ENCODE measurements at regions not wholly inside any gene's neighbourhood (a gene's known extent, or its start where the extent isn't known, plus 50 kb on each side); places are given as distances from the start of the nearest gene placed in this dataset.
"Not testable (repeated sequence)": the region's sequence is repeated elsewhere in the genome, so short reads cannot be mapped to it uniquely, and the experiment has no call there.

DNA sequence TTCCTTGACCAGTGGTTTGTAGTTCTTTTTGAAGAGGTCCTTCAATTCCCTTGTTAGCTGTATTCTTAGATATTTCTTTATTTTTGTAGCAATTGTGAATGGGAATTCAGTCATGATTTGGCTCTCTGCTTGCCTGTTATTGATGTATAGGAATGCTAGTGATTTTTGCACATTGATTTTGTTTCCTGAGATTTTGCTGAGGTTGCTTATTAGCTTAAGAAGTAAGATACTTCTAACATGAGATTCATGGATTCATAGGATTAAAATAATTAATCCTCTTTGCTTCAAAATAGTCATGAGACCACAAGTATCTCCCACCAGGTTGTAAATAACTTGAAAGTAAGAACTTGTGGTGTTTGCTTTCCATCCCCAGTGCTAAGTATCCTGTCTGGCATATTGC lies 308.9 kb downstream of the DTHD1 start:
- no peak for DNase-seq

DNA sequence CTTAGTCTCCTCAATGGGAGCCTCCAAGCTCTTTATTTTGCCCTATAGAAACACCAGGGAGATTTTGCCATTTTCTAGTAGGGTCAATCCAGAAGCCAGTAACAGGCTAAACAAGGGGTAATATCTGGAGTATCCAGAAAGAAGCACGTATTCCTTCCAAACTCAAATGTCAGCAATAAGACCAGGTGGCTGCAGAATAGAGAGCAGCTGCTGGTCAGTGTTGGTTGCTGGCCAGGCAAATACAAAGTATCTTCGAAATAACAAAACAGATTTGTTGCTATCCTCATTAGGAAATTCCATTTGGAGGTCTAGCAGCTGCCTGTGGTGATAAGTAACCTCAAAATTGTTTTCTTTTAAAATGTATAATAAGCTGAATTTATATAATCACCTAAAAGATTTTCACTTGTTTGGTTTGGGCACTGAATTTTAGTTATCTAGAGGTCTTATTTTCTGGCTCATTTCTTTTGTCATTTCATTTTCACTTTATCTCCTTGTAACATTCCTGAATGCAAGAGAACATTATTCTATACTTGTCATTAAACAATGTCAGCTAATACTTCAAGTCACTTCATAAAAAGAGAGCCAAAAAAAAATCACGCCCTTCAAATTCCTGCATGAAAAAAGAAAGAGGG lies 320.6 kb downstream of the DTHD1 start:
- no peak for DNase-seq

DNA sequence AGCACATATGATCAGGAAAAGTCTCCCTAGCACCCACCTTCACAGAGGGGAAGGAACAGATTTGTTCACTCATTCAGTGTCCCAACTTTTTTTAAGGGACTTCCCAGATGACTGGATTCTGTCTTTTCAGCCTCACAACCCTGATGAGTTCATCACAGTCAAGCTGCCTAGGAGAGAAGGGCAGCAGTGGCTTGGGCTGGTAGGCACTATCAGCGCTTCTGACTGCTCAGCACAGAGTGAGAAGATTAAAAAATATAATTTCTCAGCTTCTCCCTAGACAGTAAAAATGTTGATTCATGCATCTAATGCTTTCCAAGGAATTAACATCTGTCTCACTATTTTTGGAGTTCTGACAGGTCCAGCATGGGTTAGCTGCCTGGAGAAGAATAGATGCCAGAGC lies 328.2 kb downstream of the DTHD1 start:
- no peak for DNase-seq

DNA sequence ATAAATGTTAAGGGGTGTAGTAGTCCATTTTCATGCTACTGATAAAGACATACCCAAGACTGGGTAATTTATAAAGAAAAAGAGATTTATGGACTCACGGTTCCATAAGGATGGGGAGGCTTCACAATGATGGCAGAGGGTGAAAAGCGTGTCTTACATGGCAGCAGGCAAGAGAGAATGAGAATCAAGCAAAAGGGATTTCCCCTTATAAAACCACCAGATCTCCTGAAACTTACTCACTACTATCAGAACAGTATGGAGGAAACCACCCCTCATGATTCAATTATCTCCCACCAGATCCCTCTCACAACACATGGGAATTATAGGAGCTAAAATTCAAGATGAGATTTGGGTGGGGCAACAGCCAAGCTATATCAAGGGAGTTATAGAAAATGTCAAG lies 329.2 kb downstream of the DTHD1 start:
- DNase-seq, result no peak

DNA sequence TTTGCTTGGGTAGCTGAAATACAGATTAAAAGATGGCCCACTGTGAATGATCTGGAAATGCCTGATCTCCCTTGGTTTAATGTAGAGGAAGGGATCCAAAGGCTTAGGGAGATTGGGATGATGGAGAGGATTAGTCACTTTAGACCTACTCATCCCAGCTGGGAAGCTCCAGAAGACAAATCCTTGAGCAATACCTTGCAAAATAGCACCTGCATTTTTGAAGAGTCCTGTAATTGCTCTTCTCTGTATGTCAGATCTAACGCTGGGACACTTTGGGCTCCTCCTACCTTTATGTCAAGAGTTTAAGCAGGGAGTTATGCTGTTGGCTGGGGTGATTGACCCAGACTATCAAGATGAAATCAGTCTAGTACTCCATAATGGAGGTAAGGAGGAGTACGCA lies 331.7 kb downstream of the DTHD1 start:
- not testable (repeated sequence) for DNase-seq

DNA sequence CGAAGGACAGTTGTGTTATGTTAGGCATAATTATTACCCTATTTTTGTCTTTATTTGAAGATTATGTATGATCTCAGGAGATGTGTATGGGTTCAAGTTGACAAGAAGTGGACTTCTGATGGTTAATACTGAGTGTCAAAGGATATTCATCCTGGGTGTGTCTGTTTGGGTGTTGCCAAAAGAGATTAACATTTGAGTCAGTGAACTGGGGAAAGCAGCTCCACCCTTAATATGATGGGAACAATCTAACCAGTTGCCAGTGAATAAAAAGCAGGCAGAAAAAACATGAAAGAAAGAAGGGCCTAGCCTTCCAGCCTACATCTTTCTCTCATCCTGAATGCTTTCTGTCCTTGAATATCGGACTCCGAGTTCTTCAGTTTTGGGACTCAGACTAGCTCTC lies 332.6 kb downstream of the DTHD1 start:
- DNase-seq, result no peak

DNA sequence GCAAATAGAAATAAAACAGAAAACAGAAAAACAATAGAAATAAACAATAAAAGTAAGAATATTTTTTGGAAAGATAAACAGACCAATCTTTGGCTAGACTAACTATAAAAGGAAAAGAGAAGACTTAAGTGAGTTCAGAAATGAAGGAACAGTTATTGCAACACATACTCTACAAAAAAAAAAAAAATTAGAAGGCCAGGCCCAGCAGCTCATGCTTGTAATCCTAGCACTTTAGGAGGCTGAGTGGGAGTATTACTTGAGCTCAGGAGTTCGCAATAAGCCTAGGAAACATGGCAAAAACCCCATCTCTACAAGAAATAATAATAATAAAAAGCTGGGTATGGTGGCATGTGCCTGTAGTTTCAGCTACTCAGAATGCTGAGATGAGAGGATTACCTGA lies 336.7 kb downstream of the DTHD1 start:
- no peak for DNase-seq

DNA sequence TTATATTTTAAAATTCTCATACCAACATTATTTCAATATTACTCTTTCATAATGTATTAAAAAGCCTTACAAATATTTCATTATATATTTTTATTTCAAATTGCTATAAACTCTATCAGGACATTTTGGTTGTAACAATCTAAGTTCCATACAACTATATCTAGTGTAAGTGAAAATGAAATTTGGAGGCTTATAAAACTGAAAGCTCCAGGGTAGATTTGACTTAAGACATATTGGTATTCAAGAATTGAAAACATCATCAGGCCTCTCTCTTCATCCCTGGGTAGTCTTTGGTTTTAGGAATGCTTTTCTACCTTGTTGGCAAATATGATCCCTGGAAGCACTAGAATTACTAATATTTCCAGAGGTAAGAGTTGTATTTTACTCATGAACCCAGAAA lies 342.6 kb downstream of the DTHD1 start:
- no peak for DNase-seq

DNA sequence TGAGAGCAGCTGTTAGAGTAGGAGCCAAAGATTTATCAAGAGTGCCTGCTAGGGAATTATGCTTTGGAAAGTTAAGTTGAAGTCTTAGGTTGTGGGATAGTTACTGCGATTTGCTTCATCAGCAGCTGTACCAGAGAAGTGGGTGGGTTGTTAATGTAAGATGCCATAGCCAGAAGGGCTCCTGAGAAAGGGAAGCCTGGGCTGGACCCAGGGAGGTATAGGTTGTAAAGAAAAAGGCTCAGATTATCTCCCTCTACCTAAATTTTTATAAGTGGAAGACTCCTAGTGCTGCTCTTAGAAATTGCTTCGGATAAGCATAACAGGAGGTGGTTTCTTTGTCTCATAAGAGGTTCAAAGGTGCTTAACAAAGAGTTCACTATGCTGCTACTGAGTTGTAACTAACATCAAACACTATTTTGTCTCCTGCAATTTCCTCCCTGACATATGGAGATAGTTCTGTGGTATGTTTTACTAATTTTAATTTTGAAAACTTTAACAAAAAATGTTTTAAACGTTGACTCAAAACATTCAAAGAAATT lies 356.9 kb downstream of the DTHD1 start:
- no peak for DNase-seq

DNA sequence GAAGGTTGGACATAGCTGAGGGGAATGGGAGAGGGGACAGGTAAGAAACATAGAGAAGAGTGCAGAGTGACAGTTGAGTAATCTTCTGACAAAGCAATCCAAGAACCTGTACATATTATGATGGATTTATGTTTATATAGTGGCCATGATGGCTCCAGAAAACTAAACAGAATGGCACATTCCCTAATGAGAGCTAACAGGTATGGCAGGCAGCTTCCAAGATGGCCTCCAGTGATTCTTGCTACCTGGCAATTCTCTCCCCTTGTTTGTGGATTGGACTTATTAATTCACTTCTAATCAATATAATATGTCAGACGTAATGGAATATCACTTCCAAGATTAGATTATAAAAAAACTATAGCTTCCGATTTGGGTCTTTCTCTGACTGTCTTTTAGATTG lies 359.5 kb downstream of the DTHD1 start:
- no peak for DNase-seq

DNA sequence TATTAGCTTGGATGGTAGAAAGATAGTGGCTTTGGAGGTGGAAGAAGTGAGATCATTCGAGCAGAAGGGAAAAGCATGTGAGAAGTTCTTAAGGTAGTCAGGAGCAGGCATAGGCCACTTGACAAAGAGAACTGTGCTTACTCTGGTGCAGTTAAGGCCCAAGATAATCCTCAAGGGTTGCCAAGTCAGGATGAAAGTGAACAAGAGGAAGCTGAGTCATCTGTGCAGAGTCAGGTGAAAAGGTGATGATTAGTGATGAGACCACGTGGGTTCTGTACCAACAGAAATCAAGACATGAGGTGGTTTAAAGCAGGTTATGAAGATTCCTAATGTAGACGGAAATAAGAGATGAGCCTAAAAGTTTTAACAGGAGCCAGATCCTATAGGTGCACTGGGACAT lies 369.8 kb downstream of the DTHD1 start:
- no peak for DNase-seq

DNA sequence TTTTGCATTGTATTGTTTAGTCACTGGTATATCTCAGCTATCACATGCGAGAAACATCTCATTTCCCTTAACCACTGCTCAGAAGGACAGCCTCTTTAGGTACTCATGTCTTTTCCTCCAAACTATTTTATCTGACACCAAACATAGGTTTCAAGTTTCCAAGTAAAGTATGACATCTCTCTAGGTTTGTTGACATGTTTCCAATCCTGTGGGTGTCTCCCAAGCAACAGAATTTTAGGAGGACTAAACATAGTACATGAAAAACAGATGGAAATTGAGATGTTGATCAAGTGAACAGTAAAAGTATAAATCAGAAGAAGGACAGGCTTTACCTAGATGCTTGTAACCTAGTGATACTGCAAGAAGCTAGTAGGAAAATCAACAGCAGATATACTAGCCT lies 371.4 kb downstream of the DTHD1 start:
- DNase-seq, result no peak

DNA sequence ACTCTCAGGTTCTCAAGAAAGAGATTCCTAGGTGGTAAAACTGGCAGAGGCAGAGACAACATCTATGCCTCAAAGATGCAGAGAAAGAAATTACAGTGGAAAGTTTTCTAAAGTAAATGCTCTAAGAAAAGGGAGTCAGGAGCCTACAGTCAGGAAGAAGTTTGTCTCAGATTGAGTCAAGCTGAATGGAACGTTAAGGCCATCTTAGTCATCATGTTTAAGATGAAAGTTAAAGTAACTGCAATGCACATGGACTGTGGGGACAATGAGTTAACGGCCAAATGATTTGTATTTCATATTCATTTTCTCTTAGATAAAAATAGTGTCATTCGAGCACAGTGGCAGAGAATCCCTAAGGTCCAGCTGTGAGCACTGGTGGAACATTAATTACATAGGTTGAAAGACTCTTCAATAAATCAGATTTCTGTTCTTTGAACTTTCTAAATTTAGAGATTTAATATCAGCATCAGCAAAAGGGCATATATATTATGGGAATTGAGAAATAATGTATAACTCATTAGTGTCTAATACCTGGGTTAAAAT lies 384.6 kb downstream of the DTHD1 start:
- DNase-seq, result no peak

DNA sequence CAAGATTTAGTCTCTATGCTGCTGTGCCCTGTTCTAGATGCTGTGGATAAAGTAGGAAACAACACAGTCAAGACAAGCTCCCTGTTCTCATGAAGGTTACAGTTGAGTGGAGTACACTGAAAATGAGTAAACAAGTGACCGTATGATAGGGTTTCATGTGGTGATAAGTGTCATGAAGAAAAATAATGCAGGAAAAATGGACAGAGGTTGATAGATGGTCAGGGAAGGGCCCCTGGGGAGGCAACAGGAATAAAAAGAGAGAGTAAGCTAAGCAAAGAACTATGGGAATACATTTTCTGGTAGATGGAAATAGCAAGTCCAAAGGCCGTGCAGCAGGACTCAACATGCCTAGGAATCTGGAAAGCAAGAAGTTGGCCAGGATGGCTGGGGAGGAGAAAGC lies 394.0 kb downstream of the DTHD1 start:
- DNase-seq, result no peak

DNA sequence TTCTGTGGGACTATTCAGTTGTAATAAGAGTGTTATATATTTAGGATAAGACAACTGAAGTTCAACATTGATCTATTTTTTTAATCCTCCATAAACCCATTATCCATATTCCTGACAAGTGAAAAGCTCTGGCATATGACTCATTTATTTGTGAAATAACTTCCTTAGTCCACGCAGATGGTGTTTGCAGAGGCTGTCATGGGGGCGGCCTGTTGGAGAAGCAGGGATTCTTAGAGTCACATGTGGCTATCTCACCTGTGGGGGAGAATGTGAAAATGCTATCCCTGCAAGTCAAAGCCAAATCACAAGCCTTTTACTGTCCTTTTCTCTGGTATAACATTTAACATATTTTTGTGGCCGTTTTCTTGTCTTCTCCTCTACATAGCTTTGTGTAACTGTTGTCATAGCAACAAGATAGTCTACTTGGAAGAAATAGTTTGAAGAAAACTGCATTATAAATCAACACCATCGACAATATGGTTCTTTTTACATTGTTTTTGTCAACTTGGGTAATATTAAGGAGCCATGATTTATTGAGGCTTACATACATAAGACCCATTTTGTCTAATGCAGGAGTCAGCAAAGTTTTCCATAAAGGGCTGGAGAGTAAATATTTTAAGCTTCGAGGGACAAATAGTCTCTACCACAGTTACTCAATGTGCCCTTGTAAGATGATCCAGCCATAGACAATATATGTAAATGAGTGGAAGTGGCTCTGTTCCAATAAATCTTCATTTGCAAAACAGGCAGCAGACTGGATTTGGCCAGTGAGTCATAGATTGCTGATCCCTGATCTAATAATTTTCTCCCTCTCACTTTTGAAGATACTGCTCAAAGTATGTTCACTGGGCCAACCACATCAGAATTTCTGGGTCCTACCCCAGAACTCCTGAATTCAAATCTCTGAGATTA lies 395.0 kb downstream of the DTHD1 start:
- DNase-seq, result no peak

DNA sequence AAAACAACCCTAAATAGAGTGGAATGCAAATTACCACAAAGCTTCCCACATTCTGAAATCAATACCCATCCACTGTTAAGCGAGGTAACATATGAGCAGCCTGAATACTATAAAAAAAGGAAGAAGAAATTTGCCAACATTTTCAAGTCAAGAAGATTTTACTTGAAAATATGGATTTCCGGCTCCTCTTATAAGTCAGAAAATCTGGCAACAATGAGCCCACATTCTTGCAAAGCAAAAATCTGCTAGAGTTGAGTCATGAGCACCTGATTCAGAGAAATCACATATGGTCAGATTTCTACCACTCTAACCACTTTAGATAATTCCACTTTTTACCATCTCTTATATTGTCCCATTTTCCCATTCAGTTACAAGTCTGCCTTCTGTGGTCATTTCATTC lies 395.7 kb downstream of the DTHD1 start:
- no peak for DNase-seq

DNA sequence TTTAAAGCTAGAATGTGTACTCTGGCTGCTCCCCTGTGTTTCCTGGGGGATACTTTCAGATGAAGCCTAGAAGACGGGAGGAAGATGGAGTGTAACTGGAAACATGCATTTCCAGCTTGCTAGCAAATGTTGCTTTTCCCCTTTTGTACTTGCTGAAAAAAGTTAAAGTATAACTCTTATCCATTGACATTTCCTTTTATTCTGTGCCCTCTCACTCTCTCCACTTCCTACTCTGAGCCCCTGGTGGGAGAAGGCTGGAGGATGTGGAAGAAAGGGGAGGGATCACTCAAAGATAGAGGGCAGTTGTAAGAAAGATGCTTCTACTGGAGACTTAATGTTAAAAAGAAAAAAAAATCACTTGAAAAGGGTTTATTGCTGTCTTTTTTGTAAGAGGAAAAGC lies 396.5 kb downstream of the DTHD1 start:
- no peak for DNase-seq

DNA sequence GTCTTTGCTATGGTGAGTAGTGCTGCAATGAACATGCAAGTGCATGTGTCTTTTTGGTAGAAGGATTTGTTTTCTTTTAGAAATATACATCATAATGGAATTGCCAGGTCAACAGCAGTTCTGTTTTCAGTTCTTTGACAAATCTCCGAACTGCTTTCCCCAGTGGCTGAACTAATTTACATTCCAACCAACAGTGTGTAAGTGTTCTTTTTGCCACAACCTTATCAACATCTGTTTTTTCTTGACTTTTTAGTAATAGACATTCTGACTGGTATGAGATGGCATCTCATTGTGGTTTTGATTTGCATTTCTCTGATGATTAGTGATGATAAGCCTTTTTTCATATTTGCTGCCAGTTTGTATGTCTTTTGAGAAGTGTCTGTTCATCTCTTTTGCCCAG lies 406.3 kb downstream of the DTHD1 start:
- DNase-seq, result no peak

DNA sequence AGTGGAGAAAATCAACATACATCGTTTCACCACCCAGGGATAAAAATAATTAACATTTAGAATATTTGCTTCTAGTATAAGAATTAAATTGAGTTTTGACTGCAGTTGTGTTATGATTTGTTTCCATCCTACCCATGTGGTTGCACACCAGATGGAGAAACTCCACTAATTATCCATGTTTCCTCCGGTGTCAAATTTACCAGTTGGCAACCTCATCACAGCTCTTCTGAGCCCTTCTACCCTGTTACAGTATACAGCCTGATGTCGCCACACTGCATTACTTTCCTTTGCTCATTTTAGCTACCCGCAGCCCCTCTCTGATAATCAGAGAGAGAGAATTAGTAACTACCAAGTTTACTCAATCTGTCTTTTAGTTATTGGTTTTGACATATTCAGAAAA lies 411.2 kb downstream of the DTHD1 start:
- DNase-seq, result no peak

DNA sequence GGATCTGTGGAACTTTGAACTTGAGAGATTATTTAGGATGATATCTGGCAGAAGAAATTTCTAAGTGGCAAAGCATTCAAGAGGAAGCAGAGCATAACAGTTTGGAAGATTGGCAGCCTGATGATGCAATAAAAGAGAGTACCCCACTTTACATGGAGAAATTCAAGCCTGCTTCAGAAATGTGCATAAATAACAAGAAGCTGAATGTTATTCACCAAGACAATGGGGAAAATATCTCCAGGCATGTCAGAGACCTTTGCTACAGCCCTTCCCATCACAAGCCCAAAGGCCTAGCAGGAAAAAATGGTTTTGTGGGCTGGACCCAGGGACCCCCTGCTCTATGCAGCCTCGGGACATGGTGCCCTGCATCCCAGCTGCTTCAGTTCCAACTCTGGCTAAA lies 420.8 kb downstream of the DTHD1 start:
- DNase-seq, result no peak

DNA sequence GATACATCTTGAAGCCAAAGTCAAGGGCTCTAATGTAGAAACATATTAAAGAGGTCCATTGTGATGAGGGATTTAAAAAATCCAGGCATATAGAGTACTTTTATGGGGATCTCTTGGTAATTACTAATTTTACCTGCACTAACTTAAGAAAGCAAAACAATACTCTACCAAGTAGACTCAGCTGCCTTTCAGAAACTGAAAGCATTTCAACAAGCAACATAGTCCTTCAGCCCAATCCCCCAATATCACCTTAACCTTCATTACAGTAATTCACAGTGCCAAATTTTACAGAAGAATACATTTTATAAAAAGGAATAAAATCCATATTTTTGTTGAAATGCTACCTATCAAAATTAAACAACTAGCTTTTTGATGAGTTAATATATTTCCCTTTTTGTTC lies 422.9 kb downstream of the DTHD1 start:
- no peak for DNase-seq

DNA sequence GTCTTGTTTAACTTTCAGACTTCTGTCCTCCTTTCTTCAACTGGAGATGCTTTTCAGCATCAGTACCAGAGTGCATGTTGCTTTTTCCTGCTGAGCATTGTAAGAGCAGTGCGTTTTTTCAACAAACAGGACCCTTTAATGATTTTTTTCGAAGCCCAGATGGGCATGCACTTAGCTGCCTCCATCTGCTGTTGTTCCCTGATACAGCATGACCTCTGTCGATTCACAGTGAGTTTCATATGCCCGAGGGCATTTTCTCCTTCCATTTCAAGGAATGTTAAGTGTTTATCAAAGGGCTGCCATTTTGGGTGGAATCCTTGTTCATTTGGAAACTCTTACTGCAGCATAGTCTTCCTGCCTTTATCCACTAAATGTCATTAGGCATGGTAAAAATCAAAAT lies 428.6 kb downstream of the DTHD1 start:
- DNase-seq, result no peak

DNA sequence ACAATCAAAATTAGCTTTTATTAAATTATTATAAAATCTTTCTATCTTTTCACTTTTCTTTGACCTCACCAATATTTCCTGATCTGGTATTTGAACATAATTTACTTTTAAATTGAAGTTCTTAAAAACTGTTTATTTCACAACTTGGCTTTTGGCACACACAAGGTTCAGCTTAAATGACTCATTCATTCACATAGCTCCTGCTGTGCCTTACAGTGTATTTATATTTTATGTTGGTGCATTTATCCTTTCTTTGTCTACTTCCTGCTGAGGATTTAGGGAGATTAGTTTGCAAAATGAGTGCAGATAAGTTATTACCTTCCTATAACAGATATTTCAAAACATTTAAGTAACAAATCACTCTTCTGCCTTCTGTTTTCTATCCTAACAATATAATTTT lies 430.6 kb downstream of the DTHD1 start:
- DNase-seq, result no peak
